GM23338 (cell line): ENCODE measurements at regions not wholly inside any gene's neighbourhood (a gene's known extent, or its start where the extent isn't known, plus 50 kb on each side); places are given as distances from the start of the nearest gene placed in this dataset.

Experiments
- ATAC-seq: fragments of 200-7000 bp; cut with Tn5 transposase; 3 replicates; pipeline ENCODE4 v1.9.1; 2020
- DNase-seq: peaks from one replicate; pipeline ENCODE4 v3.0.0-alpha.2; 2015; ENCODE audit warnings: low spot score
- H2AFZ ChIP-seq: fragments of 200-600 bp; sonication (generic); 2 replicates; pipeline ENCODE4 v1.8.0; 2016; ENCODE audit warnings: antibody characterized with exemption, mild to moderate bottlenecking, moderate library complexity
- H3F3A ChIP-seq: fragments of 200-600 bp; sonication (generic); replicated peaks from 2 replicates; pipeline ENCODE4 v1.8.0; 2017; ENCODE audit warnings: antibody characterized with exemption, mixed run types, low read depth
- H3K27ac ChIP-seq: fragments of 200-600 bp; sonication (generic); 2 replicates; pipeline ENCODE4 v1.6.1; 2016; ENCODE audit warnings: low read depth
- H3K27me3 ChIP-seq: fragments of 200-600 bp; sonication (generic); 2 replicates; pipeline ENCODE4 v1.8.0; 2016; ENCODE audit warnings: mild to moderate bottlenecking, mixed run types, moderate library complexity; ENCODE audit not compliant: insufficient read depth
- H3K36me3 ChIP-seq: fragments of 200-600 bp; sonication (generic); 2 replicates; pipeline ENCODE4 v1.8.0; 2016; ENCODE audit warnings: mild to moderate bottlenecking; ENCODE audit not compliant: insufficient read depth
- H3K4me1 ChIP-seq: fragments of 200-600 bp; sonication (generic); 2 replicates; pipeline ENCODE4 v1.8.0; 2016; ENCODE audit warnings: mild to moderate bottlenecking, moderate library complexity; ENCODE audit not compliant: insufficient read depth
- H3K4me2 ChIP-seq: fragments of 200-600 bp; sonication (generic); 2 replicates; pipeline ENCODE4 v1.7.1; 2017; ENCODE audit warnings: mixed run types
- H3K4me3 ChIP-seq: fragments of 200-600 bp; sonication (generic); 2 replicates; pipeline ENCODE4 v1.6.1; 2016; ENCODE audit warnings: mixed run types
- H3K79me2 ChIP-seq: fragments of 200-600 bp; sonication (generic); replicated peaks from 2 replicates; pipeline ENCODE4 v1.8.0; 2017; ENCODE audit warnings: mild to moderate bottlenecking; ENCODE audit not compliant: insufficient read depth
- H3K9me2 ChIP-seq: fragments of 200-600 bp; sonication (generic); 2 replicates; pipeline ENCODE4 v1.8.0; 2017; ENCODE audit not compliant: insufficient read depth
- H4K20me1 ChIP-seq: fragments of 200-600 bp; sonication (generic); replicated peaks from 2 replicates; pipeline ENCODE4 v1.8.0; 2017; ENCODE audit warnings: mild to moderate bottlenecking; ENCODE audit not compliant: insufficient read depth
- H3K27ac Mint-ChIP-seq: 2 replicates; pipeline ENCODE4 v1.8.0; 2020; ENCODE audit warnings: inconsistent platforms, mild to moderate bottlenecking, moderate library complexity, mixed read lengths
- H3K27me3 Mint-ChIP-seq: 3 replicates; pipeline ENCODE4 v1.8.0; 2022; ENCODE audit warnings: low read depth, mild to moderate bottlenecking, moderate library complexity, mixed read lengths, inconsistent platforms; ENCODE audit not compliant: insufficient read depth, poor library complexity
- H3K36me3 Mint-ChIP-seq: 3 replicates; pipeline ENCODE4 v1.8.0; 2021; ENCODE audit warnings: low read depth, mild to moderate bottlenecking, inconsistent platforms, moderate library complexity, mixed read lengths
- H3K4me1 Mint-ChIP-seq: 3 replicates; pipeline ENCODE4 v1.8.0; 2020; ENCODE audit warnings: mild to moderate bottlenecking, inconsistent platforms, mixed read lengths
- H3K4me3 Mint-ChIP-seq: 3 replicates; pipeline ENCODE4 v1.8.0; 2021; ENCODE audit warnings: moderate library complexity, mild to moderate bottlenecking, inconsistent platforms, mixed read lengths
- H3K9me3 Mint-ChIP-seq: 3 replicates; pipeline ENCODE4 v1.8.0; 2020; ENCODE audit warnings: moderate library complexity, mild to moderate bottlenecking, inconsistent platforms, mixed read lengths
- CREB1 ChIP-seq: fragments of 250-450 bp; sonication (Bioruptor Pico); IDR thresholded peaks from 2 replicates; pipeline ENCODE4 v1.5.0; 2020; ENCODE audit warnings: low read depth, mild to moderate bottlenecking, moderate library complexity
- EZH2 ChIP-seq: fragments of 200-600 bp; sonication (generic); IDR thresholded peaks from one replicate; pipeline ENCODE4 v1.8.0; 2017; ENCODE audit warnings: antibody characterized with exemption, mild to moderate bottlenecking, low read depth; ENCODE audit not compliant: unreplicated experiment
- JUNB ChIP-seq: IDR thresholded peaks from one replicate; pipeline ENCODE4 v1.6.1; 2016; ENCODE audit warnings: antibody characterized with exemption; ENCODE audit not compliant: unreplicated experiment
- NANOG ChIP-seq: IDR thresholded peaks from 2 replicates; pipeline ENCODE4 v1.6.1; 2016; ENCODE audit warnings: antibody characterized with exemption, borderline replicate concordance
- ZNF114 ChIP-seq: fragments of 250-450 bp; sonication (Bioruptor Pico); IDR thresholded peaks from 2 replicates; pipeline ENCODE4 v1.5.0; 2020; ENCODE audit warnings: mild to moderate bottlenecking, moderate library complexity
- TF ChIP-seq, protein P1 (sequence below): fragments of 250-450 bp; sonication (Bioruptor Pico); IDR thresholded peaks from 2 replicates; pipeline ENCODE4 v1.5.0; 2020; ENCODE audit warnings: mild to moderate bottlenecking, moderate library complexity

DNA sequence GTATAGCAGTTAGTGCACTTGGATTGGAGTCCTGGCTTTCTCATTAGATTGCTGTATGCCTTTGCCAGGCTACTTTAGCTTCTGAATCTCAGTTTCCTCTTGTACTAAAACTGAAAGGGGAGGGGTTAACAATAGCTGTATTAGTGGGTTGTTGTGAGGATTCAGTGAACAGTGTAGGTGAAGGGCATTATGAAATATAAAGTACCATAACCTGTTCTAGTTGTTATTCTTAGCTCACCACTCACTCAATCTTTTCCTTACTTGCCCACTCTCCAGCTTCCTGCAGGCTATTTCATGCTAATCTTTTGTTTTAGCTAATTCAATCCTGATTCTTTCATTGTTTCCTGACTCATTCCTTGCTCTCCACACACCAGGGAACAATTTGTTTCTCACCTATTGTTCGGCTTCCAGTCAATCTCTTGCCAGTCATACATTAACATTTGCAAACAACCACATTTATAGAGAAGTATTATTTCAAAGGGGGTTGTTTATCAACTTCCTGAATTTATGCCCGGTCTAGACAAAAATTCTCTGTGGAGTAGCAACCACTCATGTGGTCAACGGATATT is 50.6 kb upstream of the EDA start:
- Histone ChIP-seq H3K27me3 (no peaks in the 10 kb centered on the region), H3K4me1 (peaks cover 6% of the 10 kb centered on the region; the same call in 1 of the 2 replicates), H3F3A (no peaks in the 10 kb centered on the region), H2AFZ (no peak overlapping the region), H3K79me2 (no peaks in the 10 kb centered on the region), H3K27ac (no peak overlapping the region), H3K4me2 (peak overlapping the region; percentile 19; the same call in 1 of the 2 replicates), H3K4me3 (no peak overlapping the region), H4K20me1 (no peaks in the 10 kb centered on the region), H3K36me3 (no peaks in the 10 kb centered on the region), H3K9me2 (no peaks in the 10 kb centered on the region)
- DNase-seq (no peak), ATAC-seq (peak; percentile 26; the same call in 2 of the 3 replicates)
- H3K4me3 Mint-ChIP-seq: no peak overlapping the region
- peaks cover 6% of the 10 kb centered on the region; the same call in 2 of the 3 replicates for H3K9me3 Mint-ChIP-seq
- TF ChIP-seq EZH2 (no peak), CREB1 (no peak), NANOG (no peak), ZNF114 (no peak), JUNB (no peak)
- TF ChIP-seq, protein P1, sequence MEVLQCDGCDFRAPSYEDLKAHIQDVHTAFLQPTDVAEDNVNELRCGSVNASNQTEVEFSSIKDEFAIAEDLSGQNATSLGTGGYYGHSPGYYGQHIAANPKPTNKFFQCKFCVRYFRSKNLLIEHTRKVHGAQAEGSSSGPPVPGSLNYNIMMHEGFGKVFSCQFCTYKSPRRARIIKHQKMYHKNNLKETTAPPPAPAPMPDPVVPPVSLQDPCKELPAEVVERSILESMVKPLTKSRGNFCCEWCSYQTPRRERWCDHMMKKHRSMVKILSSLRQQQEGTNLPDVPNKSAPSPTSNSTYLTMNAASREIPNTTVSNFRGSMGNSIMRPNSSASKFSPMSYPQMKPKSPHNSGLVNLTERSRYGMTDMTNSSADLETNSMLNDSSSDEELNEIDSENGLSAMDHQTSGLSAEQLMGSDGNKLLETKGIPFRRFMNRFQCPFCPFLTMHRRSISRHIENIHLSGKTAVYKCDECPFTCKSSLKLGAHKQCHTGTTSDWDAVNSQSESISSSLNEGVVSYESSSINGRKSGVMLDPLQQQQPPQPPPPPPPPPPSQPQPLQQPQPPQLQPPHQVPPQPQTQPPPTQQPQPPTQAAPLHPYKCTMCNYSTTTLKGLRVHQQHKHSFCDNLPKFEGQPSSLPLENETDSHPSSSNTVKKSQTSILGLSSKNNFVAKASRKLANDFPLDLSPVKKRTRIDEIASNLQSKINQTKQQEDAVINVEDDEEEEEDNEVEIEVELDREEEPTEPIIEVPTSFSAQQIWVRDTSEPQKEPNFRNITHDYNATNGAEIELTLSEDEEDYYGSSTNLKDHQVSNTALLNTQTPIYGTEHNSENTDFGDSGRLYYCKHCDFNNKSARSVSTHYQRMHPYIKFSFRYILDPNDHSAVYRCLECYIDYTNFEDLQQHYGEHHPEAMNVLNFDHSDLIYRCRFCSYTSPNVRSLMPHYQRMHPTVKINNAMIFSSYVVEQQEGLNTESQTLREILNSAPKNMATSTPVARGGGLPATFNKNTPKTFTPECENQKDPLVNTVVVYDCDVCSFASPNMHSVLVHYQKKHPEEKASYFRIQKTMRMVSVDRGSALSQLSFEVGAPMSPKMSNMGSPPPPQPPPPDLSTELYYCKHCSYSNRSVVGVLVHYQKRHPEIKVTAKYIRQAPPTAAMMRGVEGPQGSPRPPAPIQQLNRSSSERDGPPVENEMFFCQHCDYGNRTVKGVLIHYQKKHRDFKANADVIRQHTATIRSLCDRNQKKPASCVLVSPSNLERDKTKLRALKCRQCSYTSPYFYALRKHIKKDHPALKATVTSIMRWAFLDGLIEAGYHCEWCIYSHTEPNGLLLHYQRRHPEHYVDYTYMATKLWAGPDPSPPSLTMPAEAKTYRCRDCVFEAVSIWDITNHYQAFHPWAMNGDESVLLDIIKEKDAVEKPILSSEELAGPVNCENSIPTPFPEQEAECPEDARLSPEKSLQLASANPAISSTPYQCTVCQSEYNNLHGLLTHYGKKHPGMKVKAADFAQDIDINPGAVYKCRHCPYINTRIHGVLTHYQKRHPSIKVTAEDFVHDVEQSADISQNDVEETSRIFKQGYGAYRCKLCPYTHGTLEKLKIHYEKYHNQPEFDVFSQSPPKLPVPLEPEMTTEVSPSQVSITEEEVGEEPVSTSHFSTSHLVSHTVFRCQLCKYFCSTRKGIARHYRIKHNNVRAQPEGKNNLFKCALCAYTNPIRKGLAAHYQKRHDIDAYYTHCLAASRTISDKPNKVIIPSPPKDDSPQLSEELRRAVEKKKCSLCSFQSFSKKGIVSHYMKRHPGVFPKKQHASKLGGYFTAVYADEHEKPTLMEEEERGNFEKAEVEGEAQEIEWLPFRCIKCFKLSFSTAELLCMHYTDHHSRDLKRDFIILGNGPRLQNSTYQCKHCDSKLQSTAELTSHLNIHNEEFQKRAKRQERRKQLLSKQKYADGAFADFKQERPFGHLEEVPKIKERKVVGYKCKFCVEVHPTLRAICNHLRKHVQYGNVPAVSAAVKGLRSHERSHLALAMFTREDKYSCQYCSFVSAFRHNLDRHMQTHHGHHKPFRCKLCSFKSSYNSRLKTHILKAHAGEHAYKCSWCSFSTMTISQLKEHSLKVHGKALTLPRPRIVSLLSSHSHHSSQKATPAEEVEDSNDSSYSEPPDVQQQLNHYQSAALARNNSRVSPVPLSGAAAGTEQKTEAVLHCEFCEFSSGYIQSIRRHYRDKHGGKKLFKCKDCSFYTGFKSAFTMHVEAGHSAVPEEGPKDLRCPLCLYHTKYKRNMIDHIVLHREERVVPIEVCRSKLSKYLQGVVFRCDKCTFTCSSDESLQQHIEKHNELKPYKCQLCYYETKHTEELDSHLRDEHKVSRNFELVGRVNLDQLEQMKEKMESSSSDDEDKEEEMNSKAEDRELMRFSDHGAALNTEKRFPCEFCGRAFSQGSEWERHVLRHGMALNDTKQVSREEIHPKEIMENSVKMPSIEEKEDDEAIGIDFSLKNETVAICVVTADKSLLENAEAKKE (CRISPR knock-in tag): no peak
- H3K36me3 Mint-ChIP-seq: peaks cover 4% of the 10 kb centered on the region; the same call in 2 of the 3 replicates
- no peak overlapping the region for H3K27ac Mint-ChIP-seq
- no peaks in the 10 kb centered on the region for H3K27me3 Mint-ChIP-seq
- H3K4me1 Mint-ChIP-seq: peaks cover 13% of the 10 kb centered on the region; the same call in 2 of the 3 replicates
